Transverse colon (tissue), 4 donors: ENCODE measurements at regions not wholly inside any gene's neighbourhood (a gene's known extent, or its start where the extent isn't known, plus 50 kb on each side); places are given as distances from the start of the nearest gene placed in this dataset.

Source experiments
- EP300 ChIP-seq: sonication (generic); formaldehyde crosslinking; IDR thresholded peaks from one replicate; pipeline ENCODE4 v1.6.1; 2017; ENCODE audit warnings: antibody characterized with exemption, low read depth
- POLR2A ChIP-seq: fragments of 450-650 bp; IDR thresholded peaks from one replicate; pipeline ENCODE4 v1.6.1; 2016; ENCODE audit warnings: antibody characterized with exemption, mild to moderate bottlenecking, moderate library complexity
- POLR2AphosphoS5 ChIP-seq, 3 donors: sonication (generic); formaldehyde crosslinking; IDR thresholded peaks; one replicate each; pipeline ENCODE4 v1.6.1; 2016; ENCODE audit warnings: antibody characterized with exemption in 3 of 3
- TF ChIP-seq, protein P1 (sequence below), 5 experiments: fragments of 200-600 bp in 3 of 5; fragments of 450-650 bp in 2 of 5; sonication (generic) in 3 of 5; IDR thresholded peaks; 1 replicate in 2 of 5; 2 replicates in 3 of 5; pipeline ENCODE4 v1.5.1; 2016 to 2017; ENCODE audit warnings: antibody characterized with exemption in 5 of 5, inconsistent platforms in 3 of 5, mild to moderate bottlenecking in 2 of 5, moderate library complexity in 1 of 5

DNA sequence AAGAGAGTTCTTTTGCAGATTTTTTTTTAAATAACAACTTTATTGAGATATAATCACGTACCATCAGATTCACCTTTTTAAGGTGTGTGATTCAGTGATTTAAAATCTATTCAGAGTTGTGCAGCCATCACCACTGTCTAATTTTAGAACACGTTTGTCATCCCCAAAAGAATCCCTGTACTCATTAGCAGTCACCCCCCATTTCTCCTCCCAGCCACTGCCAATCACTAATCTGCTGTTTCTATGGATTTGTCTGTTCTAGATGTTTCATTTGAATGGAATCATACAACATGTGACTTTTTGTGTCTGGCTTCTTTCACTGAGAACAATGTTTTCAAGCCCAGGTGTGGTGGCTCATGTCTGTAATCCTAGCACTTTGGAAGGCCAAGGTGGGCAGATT is 55.4 kb upstream of the RAPH1 start:
- TF ChIP-seq, protein P1, sequence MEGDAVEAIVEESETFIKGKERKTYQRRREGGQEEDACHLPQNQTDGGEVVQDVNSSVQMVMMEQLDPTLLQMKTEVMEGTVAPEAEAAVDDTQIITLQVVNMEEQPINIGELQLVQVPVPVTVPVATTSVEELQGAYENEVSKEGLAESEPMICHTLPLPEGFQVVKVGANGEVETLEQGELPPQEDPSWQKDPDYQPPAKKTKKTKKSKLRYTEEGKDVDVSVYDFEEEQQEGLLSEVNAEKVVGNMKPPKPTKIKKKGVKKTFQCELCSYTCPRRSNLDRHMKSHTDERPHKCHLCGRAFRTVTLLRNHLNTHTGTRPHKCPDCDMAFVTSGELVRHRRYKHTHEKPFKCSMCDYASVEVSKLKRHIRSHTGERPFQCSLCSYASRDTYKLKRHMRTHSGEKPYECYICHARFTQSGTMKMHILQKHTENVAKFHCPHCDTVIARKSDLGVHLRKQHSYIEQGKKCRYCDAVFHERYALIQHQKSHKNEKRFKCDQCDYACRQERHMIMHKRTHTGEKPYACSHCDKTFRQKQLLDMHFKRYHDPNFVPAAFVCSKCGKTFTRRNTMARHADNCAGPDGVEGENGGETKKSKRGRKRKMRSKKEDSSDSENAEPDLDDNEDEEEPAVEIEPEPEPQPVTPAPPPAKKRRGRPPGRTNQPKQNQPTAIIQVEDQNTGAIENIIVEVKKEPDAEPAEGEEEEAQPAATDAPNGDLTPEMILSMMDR (IDR thresholded peaks at IDR 0.05): no peak
- no peak for TF ChIP-seq POLR2A
- TF ChIP-seq POLR2AphosphoS5 (IDR thresholded peaks at IDR 0.05): no peak
- TF ChIP-seq EP300: no peak
